Calu3 (cell line): ENCODE measurements at regions not wholly inside any gene's neighbourhood (a gene's known extent, or its start where the extent isn't known, plus 50 kb on each side); places are given as distances from the start of the nearest gene placed in this dataset.

ENCODE experiments used
- BruUV-seq: library from RNA; stranded (reverse); fragments of 400-500 nt; replicated peaks from 2 replicates; lab custom pipeline; 2021; lab: Mats Ljungman, UMichigan
- CTCF ChIA-PET: fragments of 300-600 bp; sonication (Branson Sonifier 250); formaldehyde crosslinking; loops from one replicate; lab custom pipeline; 2022; ENCODE audit warnings: antibody characterized with exemption; lab: Charles Lee
- DNase-seq: peaks from one replicate; pipeline ENCODE4 v3.0.0; 2022
- H3K27ac Mint-ChIP-seq: one replicate; pipeline ENCODE4 v1.8.0; 2022; ENCODE audit warnings: mixed read lengths; ENCODE audit not compliant: unreplicated experiment
- H3K27me3 Mint-ChIP-seq: one replicate; pipeline ENCODE4 v1.8.0; 2022; ENCODE audit warnings: mixed read lengths; ENCODE audit not compliant: unreplicated experiment
- H3K36me3 Mint-ChIP-seq: one replicate; pipeline ENCODE4 v1.8.0; 2022; ENCODE audit warnings: mild to moderate bottlenecking, moderate library complexity, mixed read lengths; ENCODE audit not compliant: insufficient read depth, unreplicated experiment
- H3K4me1 Mint-ChIP-seq: one replicate; pipeline ENCODE4 v1.8.0; 2022; ENCODE audit warnings: mild to moderate bottlenecking, low read depth, mixed read lengths; ENCODE audit not compliant: unreplicated experiment
- H3K4me3 Mint-ChIP-seq: one replicate; pipeline ENCODE4 v1.8.0; 2022; ENCODE audit warnings: mild to moderate bottlenecking, low read depth, moderate library complexity, mixed read lengths; ENCODE audit not compliant: unreplicated experiment
- H3K9me3 Mint-ChIP-seq: one replicate; pipeline ENCODE4 v1.8.0; 2022; ENCODE audit warnings: low read depth, mixed read lengths; ENCODE audit not compliant: unreplicated experiment
- CTCF ChIP-seq: fragments of 200-600 bp; IDR thresholded peaks from one replicate; pipeline ENCODE4 v1.8.0; 2022; ENCODE audit warnings: antibody characterized with exemption; ENCODE audit not compliant: unreplicated experiment
- intact Hi-C: fragments of 100-400 bp; cut with micrococcal nuclease; formaldehyde crosslinking; loops from one replicate; pipeline ENCODE4 v1.10.0; 2022; ENCODE audit not compliant: unreplicated experiment

- no peak overlapping the region for H3K4me3 Mint-ChIP-seq
- no peaks in the 10 kb centered on the region for H3K36me3 Mint-ChIP-seq
- no peak overlapping the region for H3K27ac Mint-ChIP-seq
- intact Hi-C loops, result loop anchor here (1.0 to 5.0 kb wide), 3 partner anchors 118 to 309 kb away; no protein-coding TSS in a partner anchor
- peaks cover 37% of the 10 kb centered on the region for H3K27me3 Mint-ChIP-seq
- H3K9me3 Mint-ChIP-seq, result no peaks in the 10 kb centered on the region
- no peak for TF ChIP-seq CTCF
- CTCF ChIA-PET, result interaction anchor here (0.6 to 1.4 kb wide), 4 partner anchors 268 to 311 kb away, joined by 3 to 29 read pairs (median 4); no protein-coding TSS in a partner anchor
- no peak for DNase-seq
- BruUV-seq, result no TSS peak
- H3K4me1 Mint-ChIP-seq, result peaks cover 9% of the 10 kb centered on the region
These were observed 61.7 kb upstream of the WASF3 start for GRCh38 chr13:26495750-26496149.

GRCh38 chr13:26497968-26498511, 59.4 kb upstream of the WASF3 start:
- CTCF ChIA-PET, result interaction anchor here (0.6 to 1.6 kb wide), 2 partner anchors 108 to 200 kb away, joined by 5 read pairs; no protein-coding TSS in a partner anchor
- intact Hi-C loops, result loop anchor here (5.0 kb wide), 2 partner anchors 121 to 199 kb away; no protein-coding TSS in a partner anchor
- H3K9me3 Mint-ChIP-seq, result no peaks in the 10 kb centered on the region
- peaks cover 9% of the 10 kb centered on the region for H3K4me1 Mint-ChIP-seq
- TF ChIP-seq CTCF, result no peak
- H3K36me3 Mint-ChIP-seq, result no peaks in the 10 kb centered on the region
- no peak for DNase-seq
- BruUV-seq, result no TSS peak
- H3K27ac Mint-ChIP-seq, result no peak overlapping the region
- no peak overlapping the region for H3K4me3 Mint-ChIP-seq
- peaks cover 14% of the 10 kb centered on the region for H3K27me3 Mint-ChIP-seq

- Mint-ChIP-seq H3K27me3 (peaks cover 12% of the 10 kb centered on the region), H3K27ac (no peak overlapping the region), H3K36me3 (no peaks in the 10 kb centered on the region), H3K9me3 (no peaks in the 10 kb centered on the region), H3K4me1 (peaks cover 9% of the 10 kb centered on the region), H3K4me3 (no peak overlapping the region)
- TF ChIP-seq CTCF, result no peak
- no TSS peak for BruUV-seq
- intact Hi-C loops, result loop anchor here (1.0 to 5.0 kb wide), 3 partner anchors 122 to 315 kb away; no protein-coding TSS in a partner anchor
- CTCF ChIA-PET, result interaction anchor here (1.6 kb wide), 1 partner anchor 200 kb away, joined by 5 read pairs; no protein-coding TSS in a partner anchor
- DNase-seq, result peak; percentile 20
These were observed 58.6 kb upstream of the WASF3 start for GRCh38 chr13:26498656-26499601.

- BruUV-seq, result no TSS peak
- Mint-ChIP-seq H3K27me3 (peaks cover 6% of the 10 kb centered on the region), H3K27ac (no peak overlapping the region), H3K4me3 (no peak overlapping the region), H3K9me3 (no peaks in the 10 kb centered on the region), H3K36me3 (no peaks in the 10 kb centered on the region), H3K4me1 (peaks cover 9% of the 10 kb centered on the region)
- intact Hi-C loops, result no loop called here
- no peak for TF ChIP-seq CTCF
- no peak for DNase-seq
- CTCF ChIA-PET, result no interaction called here
These were observed 56.7 kb upstream of the WASF3 start for GRCh38 chr13:26500618-26501320.
